K562 (cell line): ENCODE measurements at regions not wholly inside any gene's neighbourhood (a gene's known extent, or its start where the extent isn't known, plus 50 kb on each side); places are given as distances from the start of the nearest gene placed in this dataset.
A peak's percentile ranks its signal among the peaks of the same experiment; 100 is the strongest.

Experiments used
- CTBP1 ChIP-seq: fragments of 450-650 bp; IDR thresholded peaks from 2 replicates; pipeline ENCODE4 v1.6.1; 2016; ENCODE audit warnings: borderline replicate concordance
- CTCF ChIP-seq, 3 experiments: IDR thresholded peaks in 2 of 3; conservative IDR thresholded peaks in 1 of 3; 2 replicates each; pipeline ENCODE4 v1.5.1; 2011 to 2012; ENCODE audit warnings: low read length in 3 of 3, mild to moderate bottlenecking in 3 of 3, control low read depth in 2 of 3, improper control_type of control experiment in 1 of 3, inconsistent platforms in 1 of 3, low read depth in 1 of 3, mixed read lengths in 1 of 3, moderate library complexity in 1 of 3; ENCODE audit not compliant: insufficient read depth in 2 of 3
- EZH2 ChIP-seq: IDR thresholded peaks from 2 replicates; pipeline ENCODE4 v1.6.1; 2012; ENCODE audit warnings: low read depth, mild to moderate bottlenecking, inconsistent platforms, low read length, borderline replicate concordance
- HDAC2 ChIP-seq: fragments of 450-650 bp; IDR thresholded peaks from 2 replicates; pipeline ENCODE4 v1.6.1; 2016; ENCODE audit warnings: mild to moderate bottlenecking
- KLF16 ChIP-seq: IDR thresholded peaks from 2 replicates; pipeline ENCODE4 v1.6.1; 2016; ENCODE audit warnings: antibody characterized with exemption
- NFATC3 ChIP-seq: fragments of 450-650 bp; IDR thresholded peaks from 2 replicates; pipeline ENCODE4 v1.6.1; 2017; ENCODE audit warnings: mild to moderate bottlenecking
- SIX5 ChIP-seq, 2 experiments: IDR thresholded peaks; 2 replicates each; pipeline ENCODE4 v1.6.1; 2011; ENCODE audit warnings: low read length in 2 of 2, borderline replicate concordance in 1 of 2, low read depth in 1 of 2, mild to moderate bottlenecking in 1 of 2, moderate library complexity in 1 of 2; ENCODE audit not compliant: insufficient read depth in 1 of 2
- TARDBP ChIP-seq: fragments of 450-650 bp; IDR thresholded peaks from 2 replicates; pipeline ENCODE4 v1.6.1; 2016
- ZBTB7A ChIP-seq: IDR thresholded peaks from 2 replicates; pipeline ENCODE4 v1.6.1; 2011; ENCODE audit warnings: low read depth, mild to moderate bottlenecking, low read length, moderate library complexity, borderline replicate concordance; ENCODE audit not compliant: control insufficient read depth
- ZNF282 ChIP-seq: sonication (generic); formaldehyde crosslinking; IDR thresholded peaks from 2 replicates; pipeline ENCODE4 v1.8.1; 2023; ENCODE audit warnings: missing genetic modification reagents

- TF ChIP-seq EZH2 (no peak), SIX5 (IDR thresholded peaks at IDR 0.05; ENCODE audit: borderline replicate concordance in 1 of 2, insufficient read depth in 1 of 2, low read depth in 1 of 2, low read length in 2 of 2) (no peak), TARDBP (no peak), ZNF282 (CRISPR knock-in tag) (no peak), CTCF (IDR thresholded peaks at IDR 0.05 in 2 of 3, conservative IDR thresholded peaks at IDR 0.05 in 1 of 3; ENCODE audit: insufficient read depth in 2 of 3, low read depth in 1 of 3, low read length in 3 of 3) (peak in 2 of 3 experiments; percentile 10 to 11; a peak in 1 of 6 replicates), CTBP1 (no peak), ZBTB7A (no peak), NFATC3 (no peak), HDAC2 (no peak), KLF16 (no peak)
Observed at GRCh38 chr10:91104193-91105041, 116.0 kb upstream of the PCGF5 start.
